ENCODE measurements at regions not wholly inside any gene's neighbourhood (a gene's known extent, or its start where the extent isn't known, plus 50 kb on each side); places are given as distances from the start of the nearest gene placed in this dataset.

DNA sequence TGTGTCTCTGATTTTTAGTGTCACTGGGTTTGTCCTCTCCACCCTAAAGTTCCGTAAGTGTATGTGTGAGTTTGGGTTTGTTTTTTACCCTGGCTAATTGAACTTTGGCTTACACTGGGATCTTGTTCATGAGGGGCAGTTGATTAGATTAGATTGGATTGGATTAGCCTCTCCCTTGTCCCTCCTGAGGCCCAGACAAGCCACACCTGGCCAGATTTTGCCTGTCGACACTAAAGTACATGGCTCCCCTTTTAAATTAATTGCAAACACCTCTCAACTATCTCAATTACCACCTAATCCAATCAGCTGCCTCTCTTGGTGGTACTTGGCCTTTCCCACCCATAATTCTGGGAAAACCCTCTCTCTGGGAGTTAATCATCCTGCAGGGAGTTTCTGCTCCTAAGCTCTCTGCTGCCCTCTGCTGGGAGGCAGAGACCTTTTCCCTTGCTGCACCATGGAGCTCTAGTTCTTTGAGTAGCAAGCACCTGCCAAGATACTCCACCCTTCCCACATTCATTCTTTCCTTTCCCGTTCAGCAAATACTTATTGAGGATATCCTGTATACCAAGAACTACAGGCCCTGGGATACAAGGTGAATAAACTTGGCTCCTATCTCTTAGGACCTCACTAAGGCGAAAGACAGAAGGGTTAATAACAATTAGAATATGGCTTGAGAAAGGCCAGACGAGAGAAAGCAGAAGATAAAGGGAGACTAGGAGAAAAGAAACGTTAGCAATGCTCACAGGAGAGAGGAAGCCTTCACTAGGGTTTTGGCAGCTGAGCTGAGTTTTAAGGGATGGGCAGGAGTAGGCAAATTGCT, 60.0 kb upstream of the MPHOSPH6 start:
- no peak overlapping the region for H3K27ac ChIP-seq
- TF ChIP-seq, protein P1, sequence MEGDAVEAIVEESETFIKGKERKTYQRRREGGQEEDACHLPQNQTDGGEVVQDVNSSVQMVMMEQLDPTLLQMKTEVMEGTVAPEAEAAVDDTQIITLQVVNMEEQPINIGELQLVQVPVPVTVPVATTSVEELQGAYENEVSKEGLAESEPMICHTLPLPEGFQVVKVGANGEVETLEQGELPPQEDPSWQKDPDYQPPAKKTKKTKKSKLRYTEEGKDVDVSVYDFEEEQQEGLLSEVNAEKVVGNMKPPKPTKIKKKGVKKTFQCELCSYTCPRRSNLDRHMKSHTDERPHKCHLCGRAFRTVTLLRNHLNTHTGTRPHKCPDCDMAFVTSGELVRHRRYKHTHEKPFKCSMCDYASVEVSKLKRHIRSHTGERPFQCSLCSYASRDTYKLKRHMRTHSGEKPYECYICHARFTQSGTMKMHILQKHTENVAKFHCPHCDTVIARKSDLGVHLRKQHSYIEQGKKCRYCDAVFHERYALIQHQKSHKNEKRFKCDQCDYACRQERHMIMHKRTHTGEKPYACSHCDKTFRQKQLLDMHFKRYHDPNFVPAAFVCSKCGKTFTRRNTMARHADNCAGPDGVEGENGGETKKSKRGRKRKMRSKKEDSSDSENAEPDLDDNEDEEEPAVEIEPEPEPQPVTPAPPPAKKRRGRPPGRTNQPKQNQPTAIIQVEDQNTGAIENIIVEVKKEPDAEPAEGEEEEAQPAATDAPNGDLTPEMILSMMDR (conservative IDR thresholded peaks at IDR 0.05) = peak; percentile 89

DNA sequence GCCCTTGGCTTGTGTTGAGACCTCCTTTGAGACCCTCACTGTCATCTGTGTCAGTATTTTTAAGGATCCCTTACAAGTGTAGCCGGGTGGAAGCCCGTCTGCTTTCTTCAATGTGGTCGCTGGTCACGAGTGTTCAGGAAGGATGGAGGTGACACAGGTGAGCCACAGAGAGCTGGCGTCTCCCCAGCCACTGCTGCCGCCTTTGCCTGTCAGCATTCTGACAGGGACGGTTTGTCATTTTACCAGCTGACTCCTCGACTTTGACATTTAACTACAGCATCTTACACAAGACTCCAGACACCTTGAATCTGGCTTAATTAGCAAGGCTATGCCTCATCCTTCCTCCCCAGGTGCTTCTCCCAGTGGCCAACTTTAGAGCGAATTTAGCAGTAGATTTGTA, 56.3 kb upstream of the MPHOSPH6 start:
- no peak overlapping the region for H3K27ac ChIP-seq
- TF ChIP-seq, protein P1 (conservative IDR thresholded peaks at IDR 0.05) = no peak

DNA sequence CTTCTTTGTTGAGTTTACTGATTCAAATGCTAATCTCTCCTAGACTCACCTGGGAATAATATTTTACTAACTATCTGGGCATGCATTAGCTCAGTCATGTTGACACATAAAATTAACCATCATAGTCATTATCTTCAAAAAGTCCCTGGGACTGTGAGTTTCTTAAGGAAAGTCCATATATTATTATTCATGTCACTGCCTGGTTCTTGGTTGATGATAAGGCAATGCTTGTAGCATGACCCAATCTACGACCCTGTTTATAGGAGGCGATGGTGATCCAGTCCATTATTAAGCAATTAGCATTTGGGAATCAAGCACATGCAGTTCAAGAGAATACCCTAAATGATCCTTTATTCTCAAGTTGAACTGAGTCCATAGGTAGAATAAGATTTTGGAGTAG, 54.8 kb upstream of the MPHOSPH6 start:
- TF ChIP-seq, protein P1 (conservative IDR thresholded peaks at IDR 0.05) = no peak
- no peak overlapping the region for H3K27ac ChIP-seq

DNA sequence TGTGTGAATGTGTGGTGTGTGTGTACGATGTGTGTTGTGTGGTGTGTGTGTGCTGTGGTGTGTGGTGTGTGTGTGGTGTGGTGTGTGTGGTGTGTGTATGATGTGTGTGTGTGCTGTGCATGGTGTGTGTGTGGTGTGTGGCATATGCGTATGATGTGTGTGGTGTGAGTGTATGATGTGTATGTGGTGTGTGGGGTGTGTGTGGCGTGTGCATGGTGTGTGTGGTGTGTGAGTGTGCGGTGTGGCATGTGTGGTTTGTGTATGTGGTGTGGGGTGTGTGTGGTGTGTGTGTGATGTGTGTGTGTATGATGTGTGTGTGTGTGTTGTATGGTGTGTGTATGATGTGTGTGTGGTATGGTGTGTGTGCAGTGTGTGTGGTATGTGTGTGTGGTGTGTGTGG, 50.5 kb upstream of the MPHOSPH6 start:
- H3K27ac ChIP-seq = no peak overlapping the region
- TF ChIP-seq, protein P1 (conservative IDR thresholded peaks at IDR 0.05) = no peak
